ENCODE measurements at regions not wholly inside any gene's neighbourhood (a gene's known extent, or its start where the extent isn't known, plus 50 kb on each side); places are given as distances from the start of the nearest gene placed in this dataset.
A peak's percentile ranks its signal among the peaks of the same experiment; 100 is the strongest.
"Not testable (repeated sequence)": the region's sequence is repeated elsewhere in the genome, so short reads cannot be mapped to it uniquely, and the experiment has no call there.

DNA sequence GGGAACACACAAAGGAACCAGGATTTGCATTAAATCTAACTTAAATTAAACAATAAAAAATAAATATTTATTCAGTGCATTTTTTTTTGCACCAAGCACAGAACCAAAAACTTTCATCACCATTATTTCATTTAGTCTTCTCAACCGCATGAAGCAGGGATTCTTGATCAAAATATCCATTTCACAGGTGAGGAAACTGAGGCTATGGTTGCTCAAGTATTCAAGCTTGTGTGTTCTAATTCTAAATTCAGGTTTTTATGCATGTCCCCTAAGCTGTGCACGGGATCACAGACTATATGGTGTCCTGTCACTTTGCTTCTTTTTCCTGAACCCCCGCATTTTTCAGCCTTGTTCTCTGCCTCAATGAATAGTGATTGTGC, 64.3 kb upstream of the BCL6 start:
- no peak for DNase-seq (ENCODE audit: low read depth)
- H3K4me3 ChIP-seq (ENCODE audit: low read depth, low read length) = no peak overlapping the region
- TF ChIP-seq, protein P1, sequence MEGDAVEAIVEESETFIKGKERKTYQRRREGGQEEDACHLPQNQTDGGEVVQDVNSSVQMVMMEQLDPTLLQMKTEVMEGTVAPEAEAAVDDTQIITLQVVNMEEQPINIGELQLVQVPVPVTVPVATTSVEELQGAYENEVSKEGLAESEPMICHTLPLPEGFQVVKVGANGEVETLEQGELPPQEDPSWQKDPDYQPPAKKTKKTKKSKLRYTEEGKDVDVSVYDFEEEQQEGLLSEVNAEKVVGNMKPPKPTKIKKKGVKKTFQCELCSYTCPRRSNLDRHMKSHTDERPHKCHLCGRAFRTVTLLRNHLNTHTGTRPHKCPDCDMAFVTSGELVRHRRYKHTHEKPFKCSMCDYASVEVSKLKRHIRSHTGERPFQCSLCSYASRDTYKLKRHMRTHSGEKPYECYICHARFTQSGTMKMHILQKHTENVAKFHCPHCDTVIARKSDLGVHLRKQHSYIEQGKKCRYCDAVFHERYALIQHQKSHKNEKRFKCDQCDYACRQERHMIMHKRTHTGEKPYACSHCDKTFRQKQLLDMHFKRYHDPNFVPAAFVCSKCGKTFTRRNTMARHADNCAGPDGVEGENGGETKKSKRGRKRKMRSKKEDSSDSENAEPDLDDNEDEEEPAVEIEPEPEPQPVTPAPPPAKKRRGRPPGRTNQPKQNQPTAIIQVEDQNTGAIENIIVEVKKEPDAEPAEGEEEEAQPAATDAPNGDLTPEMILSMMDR (conservative IDR thresholded peaks at IDR 0.05; ENCODE audit: low read depth, low read length) = no peak

- no peak for DNase-seq (ENCODE audit: low read depth)
- TF ChIP-seq, protein P1 (conservative IDR thresholded peaks at IDR 0.05; ENCODE audit: low read depth, low read length) = no peak
- no peak overlapping the region for H3K4me3 ChIP-seq (ENCODE audit: low read depth, low read length)
Measured at GRCh38 chr3:187810021-187810446, 64.8 kb upstream of the BCL6 start.

GRCh38 chr3:187811585-187812250, 66.5 kb upstream of the BCL6 start:
- H3K4me3 ChIP-seq (ENCODE audit: low read depth, low read length) = no peak overlapping the region
- peak; percentile 94 for DNase-seq (ENCODE audit: low read depth)
- TF ChIP-seq, protein P1 (conservative IDR thresholded peaks at IDR 0.05; ENCODE audit: low read depth, low read length) = no peak

DNA sequence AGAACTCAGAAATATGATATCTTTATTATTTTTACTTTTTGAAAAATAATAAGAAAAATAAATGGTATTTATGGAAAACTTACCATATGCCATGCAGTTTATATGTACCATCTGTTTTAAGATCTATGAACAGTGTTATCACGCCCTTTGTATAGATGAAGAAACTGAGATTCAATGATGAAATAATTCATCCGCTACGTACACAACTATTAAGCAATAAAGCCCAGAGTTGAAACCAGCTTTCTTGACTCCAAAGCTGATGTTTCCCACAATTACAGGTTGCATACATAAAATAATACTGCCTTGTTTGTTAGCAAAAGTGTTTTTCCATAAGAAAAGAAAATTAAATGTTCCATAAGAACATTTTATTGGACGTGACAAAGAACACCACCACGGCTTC, 67.2 kb upstream of the BCL6 start:
- no peak for DNase-seq (ENCODE audit: low read depth)
- no peak overlapping the region for H3K4me3 ChIP-seq (ENCODE audit: low read depth, low read length)
- TF ChIP-seq, protein P1 (conservative IDR thresholded peaks at IDR 0.05; ENCODE audit: low read depth, low read length) = no peak

DNA sequence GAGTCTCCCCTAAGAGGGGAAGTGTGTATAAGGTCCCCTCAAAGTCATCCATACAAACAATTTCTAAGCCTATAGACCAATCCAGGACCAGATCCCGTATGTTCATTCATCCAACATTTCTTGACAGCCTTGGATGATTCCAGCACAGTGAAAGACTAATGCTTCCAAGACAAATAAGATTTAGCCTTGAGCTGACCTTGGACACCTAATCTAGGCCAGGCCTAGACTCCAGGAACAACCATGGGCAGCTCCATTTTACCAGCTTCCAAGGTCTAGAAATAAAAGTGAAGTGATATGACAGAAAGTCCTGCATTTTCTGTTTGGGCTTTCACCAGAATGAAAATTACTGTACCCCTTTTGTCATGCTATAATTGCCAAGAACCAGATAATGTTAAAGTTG, 67.9 kb upstream of the BCL6 start:
- H3K4me3 ChIP-seq (ENCODE audit: low read depth, low read length) = no peak overlapping the region
- no peak for DNase-seq (ENCODE audit: low read depth)
- TF ChIP-seq, protein P1 (conservative IDR thresholded peaks at IDR 0.05; ENCODE audit: low read depth, low read length) = no peak

DNA sequence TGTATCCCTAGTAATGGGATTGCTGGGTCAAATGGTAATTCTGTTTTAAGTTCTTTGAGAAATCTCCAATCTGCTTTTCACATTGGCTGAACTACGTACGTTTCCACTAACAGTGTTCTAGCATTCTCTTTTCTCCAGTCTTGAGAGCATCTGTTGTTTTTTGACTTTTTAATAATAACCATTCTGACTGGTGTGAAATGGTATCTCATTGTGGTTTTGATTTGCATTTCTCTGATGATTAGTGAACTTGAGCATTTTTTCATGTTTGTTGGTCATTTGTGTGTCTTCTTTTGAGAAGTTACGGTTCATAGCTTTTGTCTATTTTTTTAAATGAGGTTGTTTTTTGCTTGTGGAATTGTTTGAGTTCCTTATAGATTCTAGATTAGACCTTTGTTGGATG, 72.5 kb upstream of the BCL6 start:
- not testable (repeated sequence) for DNase-seq (ENCODE audit: low read depth); H3K4me3 ChIP-seq (ENCODE audit: low read depth, low read length)

- no peak overlapping the region for H3K4me3 ChIP-seq (ENCODE audit: low read depth, low read length)
- DNase-seq (ENCODE audit: low read depth) = no peak
- TF ChIP-seq, protein P1 (conservative IDR thresholded peaks at IDR 0.05; ENCODE audit: low read depth, low read length) = no peak
Measured at GRCh38 chr3:187821616-187822317, 76.5 kb upstream of the BCL6 start.
